DOHH2 (cell line): ENCODE measurements at regions not wholly inside any gene's neighbourhood (a gene's known extent, or its start where the extent isn't known, plus 50 kb on each side); places are given as distances from the start of the nearest gene placed in this dataset.
"Not testable (repeated sequence)": the region's sequence is repeated elsewhere in the genome, so short reads cannot be mapped to it uniquely, and the experiment has no call there.

Experiments used
- EZH2phosphoT487 ChIP-seq: fragments of 200-600 bp; sonication (generic); IDR thresholded peaks from 2 replicates; pipeline ENCODE4 v1.6.1; 2017; ENCODE audit warnings: borderline replicate concordance, mild to moderate bottlenecking, antibody characterized with exemption, low read length, moderate library complexity, mixed read lengths
- TF ChIP-seq, protein P1 (sequence below): fragments of 200-600 bp; sonication (generic); IDR thresholded peaks from one replicate; pipeline ENCODE4 v1.5.1; 2014; ENCODE audit warnings: antibody characterized with exemption, mild to moderate bottlenecking, low read depth, low read length; ENCODE audit not compliant: poor library complexity, severe bottlenecking

DNA sequence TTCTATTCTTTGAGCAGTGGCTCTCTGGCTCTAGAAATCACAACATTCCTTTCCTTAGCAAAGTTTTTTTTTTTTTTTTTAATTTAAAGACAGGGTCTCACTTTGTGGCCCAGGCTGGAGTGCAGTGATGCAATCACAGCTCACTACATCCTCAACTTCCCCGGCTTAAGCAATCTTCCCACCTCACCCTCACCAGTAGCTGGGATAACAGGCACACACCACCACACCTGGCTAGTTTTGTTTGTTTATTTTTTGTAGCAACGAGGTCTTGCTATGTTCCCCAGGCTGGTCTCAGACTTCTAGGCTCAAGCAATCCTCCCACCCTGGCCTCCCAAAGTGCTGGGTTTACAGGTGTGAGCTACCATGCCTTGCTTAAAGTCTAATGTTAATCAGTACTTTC lies 85.2 kb downstream of the LMO4 start:
- TF ChIP-seq, protein P1, sequence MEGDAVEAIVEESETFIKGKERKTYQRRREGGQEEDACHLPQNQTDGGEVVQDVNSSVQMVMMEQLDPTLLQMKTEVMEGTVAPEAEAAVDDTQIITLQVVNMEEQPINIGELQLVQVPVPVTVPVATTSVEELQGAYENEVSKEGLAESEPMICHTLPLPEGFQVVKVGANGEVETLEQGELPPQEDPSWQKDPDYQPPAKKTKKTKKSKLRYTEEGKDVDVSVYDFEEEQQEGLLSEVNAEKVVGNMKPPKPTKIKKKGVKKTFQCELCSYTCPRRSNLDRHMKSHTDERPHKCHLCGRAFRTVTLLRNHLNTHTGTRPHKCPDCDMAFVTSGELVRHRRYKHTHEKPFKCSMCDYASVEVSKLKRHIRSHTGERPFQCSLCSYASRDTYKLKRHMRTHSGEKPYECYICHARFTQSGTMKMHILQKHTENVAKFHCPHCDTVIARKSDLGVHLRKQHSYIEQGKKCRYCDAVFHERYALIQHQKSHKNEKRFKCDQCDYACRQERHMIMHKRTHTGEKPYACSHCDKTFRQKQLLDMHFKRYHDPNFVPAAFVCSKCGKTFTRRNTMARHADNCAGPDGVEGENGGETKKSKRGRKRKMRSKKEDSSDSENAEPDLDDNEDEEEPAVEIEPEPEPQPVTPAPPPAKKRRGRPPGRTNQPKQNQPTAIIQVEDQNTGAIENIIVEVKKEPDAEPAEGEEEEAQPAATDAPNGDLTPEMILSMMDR: not testable (repeated sequence)
- not testable (repeated sequence) for TF ChIP-seq EZH2phosphoT487
